A673 (cell line): ENCODE measurements at regions not wholly inside any gene's neighbourhood (a gene's known extent, or its start where the extent isn't known, plus 50 kb on each side); places are given as distances from the start of the nearest gene placed in this dataset.

Experiments
- EZH2 ChIP-seq: fragments of 200-600 bp; sonication (generic); IDR thresholded peaks from 2 replicates; pipeline ENCODE4 v1.6.1; 2017; ENCODE audit warnings: borderline replicate concordance, low read depth, mild to moderate bottlenecking, mixed read lengths, antibody characterized with exemption, low read length; ENCODE audit not compliant: poor library complexity, severe bottlenecking
- TF ChIP-seq, protein P1 (sequence below): fragments of 300-800, 200-600 bp; sonication (generic); conservative IDR thresholded peaks from 2 replicates; pipeline ENCODE4 v1.5.1; 2017; ENCODE audit warnings: low read depth, mild to moderate bottlenecking, antibody characterized with exemption, low read length, moderate library complexity, mixed read lengths

GRCh38 chr16:85281181-85281580 is 168.9 kb upstream of the CIBAR2 start:
- TF ChIP-seq, protein P1, sequence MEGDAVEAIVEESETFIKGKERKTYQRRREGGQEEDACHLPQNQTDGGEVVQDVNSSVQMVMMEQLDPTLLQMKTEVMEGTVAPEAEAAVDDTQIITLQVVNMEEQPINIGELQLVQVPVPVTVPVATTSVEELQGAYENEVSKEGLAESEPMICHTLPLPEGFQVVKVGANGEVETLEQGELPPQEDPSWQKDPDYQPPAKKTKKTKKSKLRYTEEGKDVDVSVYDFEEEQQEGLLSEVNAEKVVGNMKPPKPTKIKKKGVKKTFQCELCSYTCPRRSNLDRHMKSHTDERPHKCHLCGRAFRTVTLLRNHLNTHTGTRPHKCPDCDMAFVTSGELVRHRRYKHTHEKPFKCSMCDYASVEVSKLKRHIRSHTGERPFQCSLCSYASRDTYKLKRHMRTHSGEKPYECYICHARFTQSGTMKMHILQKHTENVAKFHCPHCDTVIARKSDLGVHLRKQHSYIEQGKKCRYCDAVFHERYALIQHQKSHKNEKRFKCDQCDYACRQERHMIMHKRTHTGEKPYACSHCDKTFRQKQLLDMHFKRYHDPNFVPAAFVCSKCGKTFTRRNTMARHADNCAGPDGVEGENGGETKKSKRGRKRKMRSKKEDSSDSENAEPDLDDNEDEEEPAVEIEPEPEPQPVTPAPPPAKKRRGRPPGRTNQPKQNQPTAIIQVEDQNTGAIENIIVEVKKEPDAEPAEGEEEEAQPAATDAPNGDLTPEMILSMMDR = no peak
- no peak for TF ChIP-seq EZH2
